ENCODE measurements at regions not wholly inside any gene's neighbourhood (a gene's known extent, or its start where the extent isn't known, plus 50 kb on each side); places are given as distances from the start of the nearest gene placed in this dataset.
"Not testable (repeated sequence)": the region's sequence is repeated elsewhere in the genome, so short reads cannot be mapped to it uniquely, and the experiment has no call there.

DNA sequence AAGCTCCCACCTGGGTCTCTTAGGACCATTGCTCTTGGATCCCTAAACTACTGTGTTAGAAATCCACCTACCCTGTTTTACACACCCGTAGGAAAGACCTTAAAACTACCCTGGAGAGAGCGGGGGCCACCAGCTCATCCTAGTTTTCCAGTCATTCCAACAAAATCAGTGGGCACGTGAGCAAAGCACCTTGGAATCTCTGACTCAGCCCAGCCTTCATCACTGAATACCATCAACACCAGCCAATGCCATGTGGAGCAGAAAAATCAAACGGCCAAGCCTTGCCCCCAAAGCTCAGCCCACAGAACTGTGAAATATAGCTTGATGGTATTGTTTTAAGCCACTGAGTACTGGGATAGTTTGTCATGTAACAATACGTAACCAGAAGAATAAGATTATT lies 449.7 kb upstream of the CHAC2 start:
- H3K36me3 Mint-ChIP-seq (ENCODE audit: low read depth), result no peaks in the 10 kb centered on the region
- ChIA-PET POLR2A (no interaction called here), CTCF (no interaction called here)
- H3K4me3 Mint-ChIP-seq, result no peak overlapping the region
- no peak for DNase-seq
- intact Hi-C loops (cut with DNase I, micrococcal nuclease), result no loop called here
- no peaks in the 10 kb centered on the region for H3K9me3 Mint-ChIP-seq (ENCODE audit: low read depth)
- H3K4me1 Mint-ChIP-seq, result no peaks in the 10 kb centered on the region
- ATAC-seq, result no peak
- H3K27ac Mint-ChIP-seq, result no peak overlapping the region
- no peaks in the 10 kb centered on the region for H3K27me3 Mint-ChIP-seq

GRCh38 chr2:53315149-53315548 lies 452.5 kb upstream of the CHAC2 start:
- no peaks in the 10 kb centered on the region for H3K27me3 Mint-ChIP-seq
- ATAC-seq, result no peak
- DNase-seq, result no peak
- intact Hi-C loops (cut with DNase I, micrococcal nuclease), result no loop called here
- H3K27ac Mint-ChIP-seq, result no peak overlapping the region
- no peaks in the 10 kb centered on the region for H3K36me3 Mint-ChIP-seq (ENCODE audit: low read depth)
- ChIA-PET CTCF (no interaction called here), POLR2A (no interaction called here)
- no peak overlapping the region for H3K4me3 Mint-ChIP-seq
- H3K9me3 Mint-ChIP-seq (ENCODE audit: low read depth), result no peaks in the 10 kb centered on the region
- H3K4me1 Mint-ChIP-seq, result no peaks in the 10 kb centered on the region

DNA sequence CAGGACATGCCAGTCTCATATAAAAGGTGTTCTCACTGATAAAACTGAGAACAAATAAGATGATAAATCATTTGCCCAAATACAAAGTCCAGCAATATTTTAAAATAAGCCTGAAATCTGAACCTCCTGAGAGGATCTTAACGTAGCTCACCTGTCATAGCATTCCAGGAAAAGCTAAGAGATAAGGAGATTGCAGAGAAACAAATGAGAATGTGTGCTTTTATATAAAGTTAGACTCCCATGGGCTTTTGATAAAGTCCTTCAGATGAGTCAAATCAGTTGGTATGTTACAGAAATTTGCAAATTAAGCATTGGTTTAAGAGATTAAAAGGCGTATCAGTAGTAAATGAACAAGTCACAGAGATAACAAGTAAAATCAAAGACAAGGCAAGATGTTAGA lies 452.9 kb upstream of the CHAC2 start:
- CTCF ChIA-PET, result no interaction called here
- ATAC-seq (no peak), DNase-seq (no peak)
- intact Hi-C loops (cut with DNase I, micrococcal nuclease), result no loop called here
- Mint-ChIP-seq H3K27ac (no peak overlapping the region), H3K4me1 (no peaks in the 10 kb centered on the region), H3K27me3 (no peaks in the 10 kb centered on the region), H3K36me3 (ENCODE audit: low read depth) (no peaks in the 10 kb centered on the region), H3K9me3 (ENCODE audit: low read depth) (no peaks in the 10 kb centered on the region), H3K4me3 (no peak overlapping the region)
- POLR2A ChIA-PET, result no interaction called here

- ATAC-seq; H3K4me1 Mint-ChIP-seq; H3K36me3 Mint-ChIP-seq (ENCODE audit: low read depth); DNase-seq; POLR2A ChIA-PET; CTCF ChIA-PET; H3K27me3 Mint-ChIP-seq; H3K9me3 Mint-ChIP-seq (ENCODE audit: low read depth); intact Hi-C loops (cut with DNase I, micrococcal nuclease); H3K27ac Mint-ChIP-seq; H3K4me3 Mint-ChIP-seq: not testable (repeated sequence)
Observed at GRCh38 chr2:53313644-53314043, 454.0 kb upstream of the CHAC2 start.

GRCh38 chr2:53312721-53313120 lies 454.9 kb upstream of the CHAC2 start:
- CTCF ChIA-PET, result no interaction called here
- intact Hi-C loops (cut with DNase I, micrococcal nuclease), result no loop called here

DNA sequence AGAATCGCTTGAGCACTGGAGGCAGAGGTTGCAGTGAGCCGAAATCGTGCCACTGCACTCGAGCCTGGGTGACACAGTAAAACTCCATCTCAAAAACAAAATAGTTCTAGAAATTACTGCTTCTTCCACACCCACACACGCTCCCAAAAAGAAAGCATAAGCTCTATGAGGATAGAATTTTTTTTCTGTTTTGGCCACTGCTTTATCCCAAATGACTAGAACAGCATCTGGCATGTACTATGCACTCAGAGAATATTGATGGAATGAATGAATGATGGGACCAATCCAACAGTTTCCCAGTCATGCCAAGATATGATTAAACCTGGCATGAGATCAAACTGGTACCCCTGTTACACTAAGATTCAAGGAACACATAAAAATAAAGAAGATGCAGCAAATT lies 455.4 kb upstream of the CHAC2 start:
- H3K4me1 Mint-ChIP-seq, result no peaks in the 10 kb centered on the region
- ChIA-PET POLR2A (no interaction called here), CTCF (no interaction called here)
- H3K27me3 Mint-ChIP-seq, result no peaks in the 10 kb centered on the region
- H3K36me3 Mint-ChIP-seq (ENCODE audit: low read depth), result no peaks in the 10 kb centered on the region
- intact Hi-C loops (cut with DNase I, micrococcal nuclease), result no loop called here
- ATAC-seq, result no peak
- H3K4me3 Mint-ChIP-seq, result no peak overlapping the region
- H3K27ac Mint-ChIP-seq, result no peak overlapping the region
- H3K9me3 Mint-ChIP-seq (ENCODE audit: low read depth), result no peaks in the 10 kb centered on the region
- DNase-seq, result no peak

More at GRCh38 chr2:53312721-53313120, 454.9 kb upstream of the CHAC2 start:
- POLR2A ChIA-PET, result no interaction called here
- no peak for ATAC-seq
- Mint-ChIP-seq H3K27ac (no peak overlapping the region), H3K27me3 (no peaks in the 10 kb centered on the region), H3K4me1 (no peaks in the 10 kb centered on the region), H3K4me3 (no peak overlapping the region), H3K36me3 (ENCODE audit: low read depth) (no peaks in the 10 kb centered on the region), H3K9me3 (ENCODE audit: low read depth) (no peaks in the 10 kb centered on the region)
- no peak for DNase-seq

DNA sequence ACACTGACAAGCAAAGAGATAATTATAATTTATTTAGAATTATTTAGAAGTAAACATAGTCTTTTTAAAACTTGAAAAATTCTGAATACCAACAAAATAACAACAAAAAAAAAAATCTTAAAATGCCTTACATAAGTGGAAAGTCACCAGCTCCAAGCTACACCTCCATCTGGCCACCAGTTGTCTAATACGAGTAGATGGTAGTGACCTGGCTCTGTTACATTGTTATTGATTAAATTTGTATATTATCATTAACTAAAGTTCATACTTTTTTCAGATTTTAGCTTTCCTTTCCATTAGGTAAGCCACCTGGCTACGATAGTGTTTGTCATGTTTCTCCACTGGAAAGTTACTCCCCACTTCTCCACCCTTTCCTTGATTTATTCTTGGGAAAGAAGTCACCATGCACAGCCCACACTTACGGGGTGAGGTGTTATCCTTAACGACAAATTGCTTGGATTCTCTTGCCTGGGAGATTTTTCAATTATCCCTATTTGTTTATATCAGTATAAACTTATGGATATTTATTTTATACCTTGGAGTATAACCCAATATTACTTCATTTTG lies 464.5 kb upstream of the CHAC2 start:
- Mint-ChIP-seq H3K9me3 (ENCODE audit: low read depth) (no peaks in the 10 kb centered on the region), H3K36me3 (ENCODE audit: low read depth) (no peaks in the 10 kb centered on the region), H3K27ac (no peak overlapping the region), H3K4me3 (no peak overlapping the region), H3K27me3 (no peaks in the 10 kb centered on the region), H3K4me1 (no peaks in the 10 kb centered on the region)
- intact Hi-C loops (cut with DNase I, micrococcal nuclease), result no loop called here
- ChIA-PET CTCF (no interaction called here), POLR2A (no interaction called here)
- ATAC-seq (no peak), DNase-seq (no peak)

DNA sequence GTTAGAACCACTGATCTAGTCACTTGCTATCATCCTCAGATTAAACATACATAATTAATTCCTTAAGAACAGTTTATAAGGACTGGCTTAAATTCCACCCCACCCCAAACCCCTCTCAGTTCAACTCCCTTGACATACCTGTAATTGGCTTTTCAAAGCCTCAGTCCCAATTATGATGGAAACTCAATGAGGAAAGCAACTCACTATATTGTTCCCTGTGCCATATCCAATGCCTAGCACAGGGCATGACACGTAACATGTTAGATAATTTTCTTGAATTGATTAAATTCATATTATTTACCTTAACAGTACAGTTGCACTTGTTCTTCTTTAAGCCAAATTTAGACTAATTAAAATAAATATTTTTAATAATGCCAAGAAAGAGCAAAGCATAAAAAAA lies 465.1 kb upstream of the CHAC2 start:
- no peak overlapping the region for H3K27ac Mint-ChIP-seq
- no peaks in the 10 kb centered on the region for H3K9me3 Mint-ChIP-seq (ENCODE audit: low read depth)
- ATAC-seq (no peak), DNase-seq (no peak)
- no peaks in the 10 kb centered on the region for H3K36me3 Mint-ChIP-seq (ENCODE audit: low read depth)
- no peak overlapping the region for H3K4me3 Mint-ChIP-seq
- ChIA-PET POLR2A (no interaction called here), CTCF (no interaction called here)
- no peaks in the 10 kb centered on the region for H3K4me1 Mint-ChIP-seq
- H3K27me3 Mint-ChIP-seq, result no peaks in the 10 kb centered on the region
- intact Hi-C loops (cut with DNase I, micrococcal nuclease), result no loop called here

- POLR2A ChIA-PET, result no interaction called here
- no peak overlapping the region for H3K4me3 Mint-ChIP-seq
- H3K36me3 Mint-ChIP-seq (ENCODE audit: low read depth), result no peaks in the 10 kb centered on the region
- intact Hi-C loops (cut with DNase I, micrococcal nuclease), result no loop called here
- no peak overlapping the region for H3K27ac Mint-ChIP-seq
- CTCF ChIA-PET, result no interaction called here
- H3K9me3 Mint-ChIP-seq (ENCODE audit: low read depth), result no peaks in the 10 kb centered on the region
- H3K4me1 Mint-ChIP-seq, result no peaks in the 10 kb centered on the region
- peaks cover 2% of the 10 kb centered on the region for H3K27me3 Mint-ChIP-seq
- ATAC-seq (no peak), DNase-seq (no peak)
Observed at GRCh38 chr2:53289309-53290006, 478.1 kb upstream of the CHAC2 start.

DNA sequence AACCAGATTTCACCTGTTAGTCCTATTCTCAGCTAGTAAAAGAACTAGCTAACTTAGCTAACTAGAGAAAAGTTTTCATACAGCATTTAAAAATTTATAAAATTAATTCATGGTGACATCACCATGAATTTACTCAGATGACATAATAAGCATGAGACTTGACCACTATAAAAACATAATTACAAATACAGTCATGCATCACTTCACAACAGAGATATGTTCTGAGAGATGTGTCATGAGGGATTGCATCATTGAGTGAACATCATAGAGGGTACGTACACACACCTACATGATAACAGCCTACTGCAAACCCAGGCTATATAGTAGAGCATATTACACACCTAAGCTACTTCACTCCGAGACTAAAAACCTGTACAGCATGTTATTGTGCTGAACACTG lies 481.3 kb upstream of the CHAC2 start:
- H3K36me3 Mint-ChIP-seq (ENCODE audit: low read depth), result no peaks in the 10 kb centered on the region
- H3K27ac Mint-ChIP-seq, result no peak overlapping the region
- ATAC-seq, result no peak
- no peaks in the 10 kb centered on the region for H3K9me3 Mint-ChIP-seq (ENCODE audit: low read depth)
- H3K4me1 Mint-ChIP-seq, result no peaks in the 10 kb centered on the region
- no peaks in the 10 kb centered on the region for H3K27me3 Mint-ChIP-seq
- H3K4me3 Mint-ChIP-seq, result no peak overlapping the region
- no peak for DNase-seq
- ChIA-PET CTCF (no interaction called here), POLR2A (no interaction called here)
- intact Hi-C loops (cut with DNase I, micrococcal nuclease), result no loop called here

DNA sequence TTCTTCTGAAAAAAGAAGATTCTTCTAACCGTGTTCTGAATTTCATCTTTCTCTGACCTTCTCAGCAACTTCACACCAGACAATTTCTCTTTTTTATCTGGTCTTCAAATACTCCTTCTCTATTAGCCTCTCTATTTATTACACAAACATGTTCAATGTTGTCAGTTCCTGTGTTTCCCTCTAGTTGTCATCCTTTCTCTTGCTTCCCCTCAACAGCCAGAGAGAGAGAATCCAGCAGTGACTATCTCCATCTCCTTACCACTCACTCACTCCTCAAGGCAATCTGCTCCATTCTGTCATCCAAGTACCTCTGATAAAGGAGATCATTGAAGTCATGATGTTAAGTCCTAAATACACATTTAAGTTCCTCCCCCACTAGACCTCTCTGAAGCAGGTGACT lies 491.9 kb upstream of the CHAC2 start:
- no peak for DNase-seq
- H3K4me1 Mint-ChIP-seq, result no peaks in the 10 kb centered on the region
- no peaks in the 10 kb centered on the region for H3K27me3 Mint-ChIP-seq
- no peaks in the 10 kb centered on the region for H3K36me3 Mint-ChIP-seq (ENCODE audit: low read depth)
- POLR2A ChIA-PET, result no interaction called here
- H3K9me3 Mint-ChIP-seq (ENCODE audit: low read depth), result peaks cover 2% of the 10 kb centered on the region
- no peak overlapping the region for H3K4me3 Mint-ChIP-seq
- no peak overlapping the region for H3K27ac Mint-ChIP-seq
- CTCF ChIA-PET, result no interaction called here
- no peak for ATAC-seq
- intact Hi-C loops (cut with DNase I, micrococcal nuclease), result no loop called here

GRCh38 chr2:53268626-53269025 lies 499.0 kb upstream of the CHAC2 start:
- peaks cover 2% of the 10 kb centered on the region for H3K9me3 Mint-ChIP-seq (ENCODE audit: low read depth)
- H3K27me3 Mint-ChIP-seq, result no peaks in the 10 kb centered on the region
- ATAC-seq, result no peak
- H3K4me1 Mint-ChIP-seq, result no peaks in the 10 kb centered on the region
- DNase-seq, result no peak
- H3K4me3 Mint-ChIP-seq, result no peak overlapping the region
- no peaks in the 10 kb centered on the region for H3K36me3 Mint-ChIP-seq (ENCODE audit: low read depth)
- CTCF ChIA-PET, result no interaction called here
- POLR2A ChIA-PET, result no interaction called here
- intact Hi-C loops (cut with DNase I, micrococcal nuclease), result no loop called here
- H3K27ac Mint-ChIP-seq, result no peak overlapping the region

- Mint-ChIP-seq H3K36me3 (ENCODE audit: low read depth) (no peaks in the 10 kb centered on the region), H3K4me1 (no peaks in the 10 kb centered on the region), H3K27ac (no peak overlapping the region), H3K27me3 (no peaks in the 10 kb centered on the region), H3K9me3 (ENCODE audit: low read depth) (peaks cover 2% of the 10 kb centered on the region), H3K4me3 (no peak overlapping the region)
- no peak for DNase-seq
- no peak for ATAC-seq
- POLR2A ChIA-PET, result no interaction called here
- CTCF ChIA-PET, result no interaction called here
- intact Hi-C loops (cut with DNase I, micrococcal nuclease), result no loop called here
Observed at GRCh38 chr2:53268086-53268485, 499.5 kb upstream of the CHAC2 start.

Data from activated CD4-positive, alpha-beta T cell treated with anti-CD3 and anti-CD28 coated beads for 36 hours (primary cell).